CD4-positive, alpha-beta T cell (primary cell): ENCODE measurements at regions not wholly inside any gene's neighbourhood (a gene's known extent, or its start where the extent isn't known, plus 50 kb on each side); places are given as distances from the start of the nearest gene placed in this dataset.
"Not testable (repeated sequence)": the region's sequence is repeated elsewhere in the genome, so short reads cannot be mapped to it uniquely, and the experiment has no call there.

Experiments
- ATAC-seq: fragments of 200-7000 bp; cut with Tn5 transposase; one replicate; pipeline ENCODE4 v1.10.0; 2022; ENCODE audit warnings: mild to moderate bottlenecking; ENCODE audit not compliant: poor library complexity
- CTCF ChIA-PET: fragments of 350-600 bp; sonication (Branson Sonifier 250); formaldehyde crosslinking; loops from one replicate; lab custom pipeline; 2021; ENCODE audit warnings: antibody characterized with exemption, inconsistent platforms; lab: Charles Lee
- POLR2A ChIA-PET: fragments of 350-600 bp; sonication (Branson Sonifier 250); formaldehyde crosslinking; loops from one replicate; lab custom pipeline; 2021; ENCODE audit warnings: antibody characterized with exemption, inconsistent platforms; lab: Charles Lee
- DNase-seq, 14 experiments: peaks; one replicate each; pipeline ENCODE4 v3.0.0-alpha.2; 2013 to 2020; ENCODE audit warnings: mixed read lengths in 2 of 14
- H3K27ac ChIP-seq, 2 donors: one replicate each; pipeline versions ENCODE4 v1.5.1 to v1.7.0; 2013; ENCODE audit warnings: low read length in 2 of 2, low read depth in 1 of 2, mild to moderate bottlenecking in 1 of 2
- H3K27me3 ChIP-seq, 2 experiments: 1 replicate in 1 of 2; 2 replicates in 1 of 2; pipeline versions ENCODE4 v1.6.1 to v1.7.0; 2013; ENCODE audit warnings: low read length in 2 of 2, control low read depth in 1 of 2, mild to moderate bottlenecking in 1 of 2, moderate library complexity in 1 of 2; ENCODE audit not compliant: insufficient read depth in 2 of 2, control insufficient read depth in 1 of 2
- H3K36me3 ChIP-seq: one replicate; pipeline ENCODE4 v1.6.1; 2013; ENCODE audit warnings: low read length, control low read depth; ENCODE audit not compliant: insufficient read depth
- H3K4me1 ChIP-seq: one replicate; pipeline ENCODE4 v1.6.1; 2013; ENCODE audit warnings: low read length, control low read depth; ENCODE audit not compliant: insufficient read depth
- H3K4me3 ChIP-seq: one replicate; pipeline ENCODE4 v1.5.1; 2013; ENCODE audit warnings: mild to moderate bottlenecking, low read length, moderate library complexity
- H3K9me3 ChIP-seq, 2 experiments: 1 replicate in 1 of 2; 2 replicates in 1 of 2; pipeline versions ENCODE4 v1.6.1 to v1.7.0; 2013; ENCODE audit warnings: low read length in 2 of 2, mild to moderate bottlenecking in 2 of 2, control low read depth in 1 of 2, moderate library complexity in 1 of 2; ENCODE audit not compliant: control insufficient read depth in 1 of 2, insufficient read depth in 1 of 2
- H3K27ac Mint-ChIP-seq: one replicate; pipeline ENCODE4 v1.8.0; 2020; ENCODE audit warnings: mixed read lengths
- H3K27me3 Mint-ChIP-seq: one replicate; pipeline ENCODE4 v1.8.0; 2021; ENCODE audit warnings: mixed read lengths
- H3K36me3 Mint-ChIP-seq: one replicate; pipeline ENCODE4 v1.8.0; 2021; ENCODE audit warnings: low read depth, mixed read lengths
- H3K4me1 Mint-ChIP-seq: one replicate; pipeline ENCODE4 v1.8.0; 2021; ENCODE audit warnings: low read depth, mixed read lengths
- H3K4me3 Mint-ChIP-seq: one replicate; pipeline ENCODE4 v1.8.0; 2020; ENCODE audit warnings: mild to moderate bottlenecking, mixed read lengths
- H3K9me3 Mint-ChIP-seq: one replicate; pipeline ENCODE4 v1.8.0; 2020; ENCODE audit warnings: mixed read lengths
- intact Hi-C, 2 experiments: fragments of 100-400 bp; cut with DNase I in 1 of 2; cut with micrococcal nuclease in 1 of 2; formaldehyde crosslinking; loops; one replicate each; pipeline versions ENCODE4 v1.15.1 to v1.9.0; 2023 to 2025; cut with DNase I, micrococcal nuclease
- TF ChIP-seq, protein P1 (sequence below): fragments of 200-600 bp; IDR thresholded peaks from one replicate; pipeline ENCODE4 v1.8.0; 2022; ENCODE audit warnings: antibody characterized with exemption, mild to moderate bottlenecking

DNA sequence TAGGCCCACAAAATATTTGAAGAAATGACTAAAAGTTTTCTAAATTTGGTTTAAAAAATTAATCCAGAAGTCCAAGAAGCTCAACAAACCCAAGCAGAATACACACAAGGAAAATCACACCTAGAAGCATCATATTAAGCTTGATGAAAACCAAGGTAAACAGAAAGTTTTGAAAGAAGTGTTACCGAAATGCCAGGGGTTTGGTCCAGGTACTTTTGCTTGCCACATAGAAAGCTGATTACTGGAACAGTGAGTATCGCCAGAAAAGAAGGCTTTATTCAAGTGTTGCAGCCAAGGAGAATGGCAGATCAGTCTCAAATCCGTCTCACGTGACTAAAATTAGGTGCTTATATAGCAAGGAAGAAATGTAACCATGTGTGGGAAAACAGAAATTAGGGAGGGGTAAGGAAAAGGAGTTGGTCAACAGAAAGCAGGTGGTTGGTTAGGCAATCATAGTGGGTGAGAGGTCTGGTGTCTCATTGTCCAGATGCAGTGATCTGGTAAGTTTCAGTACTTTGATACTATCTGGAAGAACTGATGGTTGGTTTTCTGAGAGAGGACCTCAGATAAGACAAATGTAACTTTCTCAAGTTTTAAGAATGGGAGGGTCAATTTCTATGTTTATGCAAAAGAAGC is 96.9 kb upstream of the MYRIP start:
- H3K4me1 ChIP-seq = no peaks in the 10 kb centered on the region
- no peaks in the 10 kb centered on the region for H3K36me3 ChIP-seq
- no peak overlapping the region for H3K4me3 ChIP-seq
- H3K27me3 Mint-ChIP-seq = peaks cover 7% of the 10 kb centered on the region
- peaks cover 0 to 1% of the 10 kb centered on the region in 2 experiments for H3K27me3 ChIP-seq
- ChIA-PET CTCF (no interaction called here), POLR2A (no interaction called here)
- intact Hi-C loops = no loop called here
- H3K9me3 Mint-ChIP-seq = no peaks in the 10 kb centered on the region
- H3K36me3 Mint-ChIP-seq = no peaks in the 10 kb centered on the region
- H3K27ac ChIP-seq = no peak overlapping the region
- no peak overlapping the region for H3K27ac Mint-ChIP-seq
- no peak for DNase-seq
- H3K4me1 Mint-ChIP-seq = no peaks in the 10 kb centered on the region
- H3K9me3 ChIP-seq = no peaks in the 10 kb centered on the region
- TF ChIP-seq, protein P1, sequence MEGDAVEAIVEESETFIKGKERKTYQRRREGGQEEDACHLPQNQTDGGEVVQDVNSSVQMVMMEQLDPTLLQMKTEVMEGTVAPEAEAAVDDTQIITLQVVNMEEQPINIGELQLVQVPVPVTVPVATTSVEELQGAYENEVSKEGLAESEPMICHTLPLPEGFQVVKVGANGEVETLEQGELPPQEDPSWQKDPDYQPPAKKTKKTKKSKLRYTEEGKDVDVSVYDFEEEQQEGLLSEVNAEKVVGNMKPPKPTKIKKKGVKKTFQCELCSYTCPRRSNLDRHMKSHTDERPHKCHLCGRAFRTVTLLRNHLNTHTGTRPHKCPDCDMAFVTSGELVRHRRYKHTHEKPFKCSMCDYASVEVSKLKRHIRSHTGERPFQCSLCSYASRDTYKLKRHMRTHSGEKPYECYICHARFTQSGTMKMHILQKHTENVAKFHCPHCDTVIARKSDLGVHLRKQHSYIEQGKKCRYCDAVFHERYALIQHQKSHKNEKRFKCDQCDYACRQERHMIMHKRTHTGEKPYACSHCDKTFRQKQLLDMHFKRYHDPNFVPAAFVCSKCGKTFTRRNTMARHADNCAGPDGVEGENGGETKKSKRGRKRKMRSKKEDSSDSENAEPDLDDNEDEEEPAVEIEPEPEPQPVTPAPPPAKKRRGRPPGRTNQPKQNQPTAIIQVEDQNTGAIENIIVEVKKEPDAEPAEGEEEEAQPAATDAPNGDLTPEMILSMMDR = no peak
- no peak for ATAC-seq
- H3K4me3 Mint-ChIP-seq = no peak overlapping the region

DNA sequence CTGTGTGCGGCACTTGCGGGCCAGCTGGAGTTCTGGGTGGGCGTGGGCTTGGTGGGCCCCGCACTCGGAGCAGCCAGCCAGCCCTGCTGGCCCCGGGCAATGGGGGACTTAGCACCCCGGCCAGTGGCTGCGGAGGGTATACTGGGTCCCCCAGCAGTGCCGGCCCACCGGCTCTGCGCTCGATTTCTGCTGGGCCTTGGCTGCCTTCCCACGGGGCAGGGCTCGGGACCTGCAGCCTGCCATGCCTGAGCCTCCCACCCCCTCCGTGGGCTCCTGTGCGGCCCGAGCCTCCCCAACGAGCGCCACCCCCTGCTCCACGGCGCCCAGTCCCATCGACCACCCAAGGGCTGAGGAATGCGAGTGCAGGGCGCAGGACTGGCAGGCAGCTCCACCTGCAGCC is 96.1 kb upstream of the MYRIP start:
- intact Hi-C loops, H3K9me3 Mint-ChIP-seq, POLR2A ChIA-PET, H3K4me3 ChIP-seq, H3K27me3 ChIP-seq, H3K27me3 Mint-ChIP-seq, H3K36me3 ChIP-seq, H3K36me3 Mint-ChIP-seq, H3K4me3 Mint-ChIP-seq, H3K27ac ChIP-seq, ATAC-seq, H3K27ac Mint-ChIP-seq, H3K9me3 ChIP-seq, CTCF ChIA-PET, DNase-seq, H3K4me1 Mint-ChIP-seq, H3K4me1 ChIP-seq: not testable (repeated sequence)

DNA sequence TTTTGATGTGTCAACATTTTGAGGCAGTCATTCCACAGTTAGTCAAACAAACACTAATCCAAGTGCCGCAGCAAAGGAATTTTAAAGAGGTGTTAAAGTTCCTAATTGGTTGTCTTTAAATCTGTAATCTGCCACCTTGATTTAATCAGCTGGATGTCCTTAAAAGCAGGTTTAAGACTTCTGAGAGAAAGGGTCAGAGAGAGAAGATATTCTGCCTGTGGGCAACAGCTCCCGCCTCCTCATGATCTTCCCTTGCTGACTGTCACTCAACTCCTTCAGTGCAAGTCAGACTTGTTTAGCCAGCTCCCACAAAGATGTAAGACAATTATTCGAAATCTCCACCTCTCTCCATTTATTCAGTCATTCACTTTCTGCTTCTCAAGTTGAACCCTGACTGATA is 92.6 kb upstream of the MYRIP start:
- DNase-seq (no peak), ATAC-seq (no peak)
- no peaks in the 10 kb centered on the region for H3K9me3 ChIP-seq
- H3K4me1 ChIP-seq = no peaks in the 10 kb centered on the region
- Mint-ChIP-seq H3K36me3 (no peaks in the 10 kb centered on the region), H3K27ac (no peak overlapping the region), H3K27me3 (no peaks in the 10 kb centered on the region), H3K4me1 (no peaks in the 10 kb centered on the region), H3K4me3 (no peak overlapping the region), H3K9me3 (no peaks in the 10 kb centered on the region)
- ChIA-PET CTCF (no interaction called here), POLR2A (no interaction called here)
- TF ChIP-seq, protein P1 = no peak
- H3K4me3 ChIP-seq = no peak overlapping the region
- H3K36me3 ChIP-seq = no peaks in the 10 kb centered on the region
- intact Hi-C loops = no loop called here
- H3K27ac ChIP-seq = no peak overlapping the region
- H3K27me3 ChIP-seq = no peaks in the 10 kb centered on the region
